ENCODE measurements at regions not wholly inside any gene's neighbourhood (a gene's known extent, or its start where the extent isn't known, plus 50 kb on each side); places are given as distances from the start of the nearest gene placed in this dataset.

Small RNA genes lying in the stretch of these regions (small RNA-seq; reads per million reads assigned to genes)
- gene RNA5SP528, result 1.1 to 4.5 reads per million in 2 experiments
